Gastrocnemius medialis (tissue), 4 donors: ENCODE measurements at regions not wholly inside any gene's neighbourhood (a gene's known extent, or its start where the extent isn't known, plus 50 kb on each side); places are given as distances from the start of the nearest gene placed in this dataset.

Source experiments
- CTCF ChIP-seq, 5 experiments: fragments of 450-650 bp in 3 of 5; fragments of 200-600 bp in 2 of 5; sonication (generic) in 2 of 5; IDR thresholded peaks in 4 of 5; conservative IDR thresholded peaks in 1 of 5; 1 replicate in 4 of 5; 2 replicates in 1 of 5; pipeline ENCODE4 v1.5.1; 2016 to 2019; ENCODE audit warnings: antibody characterized with exemption in 5 of 5, mild to moderate bottlenecking in 3 of 5, moderate library complexity in 3 of 5
- POLR2A ChIP-seq, 2 donors: fragments of 450-650 bp; IDR thresholded peaks; one replicate each; pipeline ENCODE4 v1.6.1; 2017; ENCODE audit warnings: antibody characterized with exemption in 2 of 2, mild to moderate bottlenecking in 2 of 2, moderate library complexity in 2 of 2

GRCh38 chr15:62541846-62542245, 376.8 kb upstream of the C2CD4B start:
- TF ChIP-seq CTCF (IDR thresholded peaks at IDR 0.05 in 4 of 5, conservative IDR thresholded peaks at IDR 0.05 in 1 of 5) (no peak), POLR2A (IDR thresholded peaks at IDR 0.05) (no peak)
